SH-SY5Y (cell line): ENCODE measurements at regions not wholly inside any gene's neighbourhood (a gene's known extent, or its start where the extent isn't known, plus 50 kb on each side); places are given as distances from the start of the nearest gene placed in this dataset.

ENCODE experiments used
- GATA2 ChIP-seq: IDR thresholded peaks from 2 replicates; pipeline ENCODE4 v1.6.1; 2011; ENCODE audit warnings: mild to moderate bottlenecking, low read depth, low read length
- GATA3 ChIP-seq: IDR thresholded peaks from 2 replicates; pipeline ENCODE4 v1.6.1; 2011; ENCODE audit warnings: low read depth, mild to moderate bottlenecking, low read length, moderate library complexity

GRCh38 chr5:74209571-74209970 lies 431.0 kb downstream of the ENC1 start:
- TF ChIP-seq GATA3 (no peak), GATA2 (no peak)
